HEK293 (cell line): ENCODE measurements at regions not wholly inside any gene's neighbourhood (a gene's known extent, or its start where the extent isn't known, plus 50 kb on each side); places are given as distances from the start of the nearest gene placed in this dataset.

Experiments
- PATZ1 ChIP-seq: fragments of 450-650 bp; formaldehyde crosslinking; IDR thresholded peaks from 2 replicates; pipeline ENCODE4 v1.5.1; 2016; ENCODE audit warnings: missing biosample characterization, missing genetic modification characterization
- YY1 ChIP-seq: fragments of 450-650 bp; formaldehyde crosslinking; IDR thresholded peaks from 2 replicates; pipeline ENCODE4 v1.5.1; 2018; ENCODE audit warnings: missing biosample characterization, missing genetic modification characterization
- ZBTB7A ChIP-seq: fragments of 450-650 bp; formaldehyde crosslinking; IDR thresholded peaks from 2 replicates; pipeline ENCODE4 v1.5.1; 2016; ENCODE audit warnings: low read depth, missing biosample characterization, missing genetic modification characterization
- ZNF146 ChIP-seq: fragments of 450-650 bp; formaldehyde crosslinking; IDR thresholded peaks from 2 replicates; pipeline ENCODE4 v1.5.1; 2016; ENCODE audit warnings: missing biosample characterization, missing genetic modification characterization
- ZNF558 ChIP-seq: fragments of 450-650 bp; formaldehyde crosslinking; IDR thresholded peaks from 2 replicates; pipeline ENCODE4 v1.5.1; 2016; ENCODE audit warnings: missing biosample characterization, missing genetic modification characterization
- TF ChIP-seq, protein P1 (sequence below): fragments of 450-650 bp; formaldehyde crosslinking; IDR thresholded peaks from 2 replicates; pipeline ENCODE4 v1.5.1; 2016; ENCODE audit warnings: missing biosample characterization, missing genetic modification characterization

GRCh38 chr18:38491195-38491594 lies 925.6 kb upstream of the CELF4 start:
- TF ChIP-seq YY1 (tag by site-specific recombination) (no peak), PATZ1 (tag by site-specific recombination) (no peak), ZBTB7A (no peak), ZNF558 (no peak), ZNF146 (tag by site-specific recombination) (no peak)
- TF ChIP-seq, protein P1, sequence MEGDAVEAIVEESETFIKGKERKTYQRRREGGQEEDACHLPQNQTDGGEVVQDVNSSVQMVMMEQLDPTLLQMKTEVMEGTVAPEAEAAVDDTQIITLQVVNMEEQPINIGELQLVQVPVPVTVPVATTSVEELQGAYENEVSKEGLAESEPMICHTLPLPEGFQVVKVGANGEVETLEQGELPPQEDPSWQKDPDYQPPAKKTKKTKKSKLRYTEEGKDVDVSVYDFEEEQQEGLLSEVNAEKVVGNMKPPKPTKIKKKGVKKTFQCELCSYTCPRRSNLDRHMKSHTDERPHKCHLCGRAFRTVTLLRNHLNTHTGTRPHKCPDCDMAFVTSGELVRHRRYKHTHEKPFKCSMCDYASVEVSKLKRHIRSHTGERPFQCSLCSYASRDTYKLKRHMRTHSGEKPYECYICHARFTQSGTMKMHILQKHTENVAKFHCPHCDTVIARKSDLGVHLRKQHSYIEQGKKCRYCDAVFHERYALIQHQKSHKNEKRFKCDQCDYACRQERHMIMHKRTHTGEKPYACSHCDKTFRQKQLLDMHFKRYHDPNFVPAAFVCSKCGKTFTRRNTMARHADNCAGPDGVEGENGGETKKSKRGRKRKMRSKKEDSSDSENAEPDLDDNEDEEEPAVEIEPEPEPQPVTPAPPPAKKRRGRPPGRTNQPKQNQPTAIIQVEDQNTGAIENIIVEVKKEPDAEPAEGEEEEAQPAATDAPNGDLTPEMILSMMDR (tag by site-specific recombination) = no peak
